ENCODE measurements at regions not wholly inside any gene's neighbourhood (a gene's known extent, or its start where the extent isn't known, plus 50 kb on each side); places are given as distances from the start of the nearest gene placed in this dataset.

DNA sequence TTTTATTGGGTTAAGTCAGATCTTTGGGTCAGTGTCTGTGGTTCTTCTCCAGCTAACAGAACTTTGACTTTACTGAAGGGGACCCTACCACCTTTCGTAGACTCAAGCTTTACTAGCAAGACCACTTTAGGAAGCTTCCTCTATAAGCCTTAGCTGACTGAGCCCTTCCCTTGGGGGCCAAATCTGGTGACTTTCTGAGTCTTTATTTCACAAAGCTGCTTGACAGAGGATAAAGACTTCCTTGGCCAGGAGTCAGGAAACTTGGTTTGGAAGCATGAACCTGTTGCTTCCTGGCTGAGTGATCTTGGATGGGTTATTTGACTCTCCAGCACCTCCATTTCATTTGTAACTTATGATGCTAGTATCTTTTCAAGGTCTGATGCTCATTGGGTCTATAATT, 466.7 kb downstream of the TYW1 start:
- TF ChIP-seq, protein P1, sequence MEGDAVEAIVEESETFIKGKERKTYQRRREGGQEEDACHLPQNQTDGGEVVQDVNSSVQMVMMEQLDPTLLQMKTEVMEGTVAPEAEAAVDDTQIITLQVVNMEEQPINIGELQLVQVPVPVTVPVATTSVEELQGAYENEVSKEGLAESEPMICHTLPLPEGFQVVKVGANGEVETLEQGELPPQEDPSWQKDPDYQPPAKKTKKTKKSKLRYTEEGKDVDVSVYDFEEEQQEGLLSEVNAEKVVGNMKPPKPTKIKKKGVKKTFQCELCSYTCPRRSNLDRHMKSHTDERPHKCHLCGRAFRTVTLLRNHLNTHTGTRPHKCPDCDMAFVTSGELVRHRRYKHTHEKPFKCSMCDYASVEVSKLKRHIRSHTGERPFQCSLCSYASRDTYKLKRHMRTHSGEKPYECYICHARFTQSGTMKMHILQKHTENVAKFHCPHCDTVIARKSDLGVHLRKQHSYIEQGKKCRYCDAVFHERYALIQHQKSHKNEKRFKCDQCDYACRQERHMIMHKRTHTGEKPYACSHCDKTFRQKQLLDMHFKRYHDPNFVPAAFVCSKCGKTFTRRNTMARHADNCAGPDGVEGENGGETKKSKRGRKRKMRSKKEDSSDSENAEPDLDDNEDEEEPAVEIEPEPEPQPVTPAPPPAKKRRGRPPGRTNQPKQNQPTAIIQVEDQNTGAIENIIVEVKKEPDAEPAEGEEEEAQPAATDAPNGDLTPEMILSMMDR (IDR thresholded peaks at IDR 0.05): no peak

GRCh38 chr7:67463983-67464382, 467.4 kb downstream of the TYW1 start:
- TF ChIP-seq, protein P1 (IDR thresholded peaks at IDR 0.05): no peak

DNA sequence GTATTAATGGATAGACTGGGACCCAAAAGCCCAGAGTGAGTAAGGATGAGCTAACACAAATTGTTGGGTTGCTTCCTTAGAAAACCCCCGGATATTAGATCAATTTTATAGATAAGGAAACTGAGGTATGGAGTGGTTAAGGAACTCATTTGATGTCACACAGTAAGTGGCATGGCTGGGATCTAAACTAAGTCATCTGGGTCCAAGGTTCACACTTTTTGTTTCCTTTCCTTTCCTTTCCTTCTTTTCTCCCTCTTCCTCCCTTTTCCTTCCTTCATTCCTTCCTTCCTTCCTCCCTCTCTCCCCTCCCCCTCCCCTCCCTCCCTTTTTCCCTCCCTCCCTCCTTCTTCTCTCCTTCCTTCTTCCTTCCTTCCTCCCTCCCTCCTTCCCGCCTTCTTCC, 469.5 kb downstream of the TYW1 start:
- TF ChIP-seq, protein P1 (IDR thresholded peaks at IDR 0.05): no peak

GRCh38 chr7:67470256-67470751, 473.7 kb downstream of the TYW1 start:
- TF ChIP-seq, protein P1 (IDR thresholded peaks at IDR 0.05): no peak

DNA sequence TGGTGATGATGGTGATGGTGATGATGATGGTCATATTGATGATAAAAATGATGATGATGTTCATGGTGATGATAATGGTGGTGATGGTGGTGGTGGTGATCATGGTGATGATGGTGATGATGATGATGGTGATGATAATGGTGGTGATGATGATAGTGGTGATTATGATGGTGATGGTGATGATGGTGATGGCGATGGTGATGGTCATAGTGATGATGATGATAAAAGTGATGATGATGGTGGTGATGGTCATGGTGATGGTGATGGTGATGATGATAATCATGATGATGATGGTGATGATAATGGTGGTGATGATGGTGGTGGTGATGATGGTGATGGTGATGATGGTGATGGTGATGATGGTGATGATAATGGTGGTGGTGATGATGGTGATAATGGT, 478.7 kb downstream of the TYW1 start:
- TF ChIP-seq, protein P1 (IDR thresholded peaks at IDR 0.05): no peak

GRCh38 chr7:67478066-67478465, 481.4 kb downstream of the TYW1 start:
- TF ChIP-seq, protein P1 (IDR thresholded peaks at IDR 0.05): no peak

- TF ChIP-seq, protein P1 (IDR thresholded peaks at IDR 0.05): peak; percentile 74
Observed at GRCh38 chr7:67484244-67484751, 487.7 kb downstream of the TYW1 start.

DNA sequence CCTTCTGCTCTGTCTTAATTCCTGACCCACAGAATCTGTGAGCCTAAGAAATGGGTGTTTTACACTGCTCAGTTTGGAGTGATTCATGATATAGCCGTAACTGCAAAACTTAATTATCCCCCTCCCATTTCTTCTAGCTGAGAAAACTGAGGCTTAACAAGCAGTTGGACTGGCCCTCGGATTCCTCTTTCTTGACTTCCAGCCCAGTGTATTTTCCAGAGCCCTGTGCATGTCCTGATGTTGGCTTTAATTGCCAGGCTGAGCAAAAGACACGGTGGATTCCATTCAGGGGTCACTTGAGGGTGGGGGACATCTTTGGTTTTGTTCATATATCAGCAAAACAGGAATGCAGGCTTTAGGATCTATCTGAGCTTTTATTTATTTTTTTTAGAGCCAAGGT, 489.8 kb downstream of the TYW1 start:
- TF ChIP-seq, protein P1 (IDR thresholded peaks at IDR 0.05): no peak
